Breast epithelium (tissue), 4 donors: ENCODE measurements at regions not wholly inside any gene's neighbourhood (a gene's known extent, or its start where the extent isn't known, plus 50 kb on each side); places are given as distances from the start of the nearest gene placed in this dataset.

Source experiments
- DNase-seq, 2 donors: peaks; one replicate each; pipeline ENCODE4 v3.0.0-alpha.2; 2019; ENCODE audit warnings: low spot score in 2 of 2
- H3K27ac ChIP-seq, 2 donors: fragments of 200-600 bp; sonication (generic) in 1 of 2; one replicate each; pipeline ENCODE4 v1.5.1; 2016 to 2019; ENCODE audit warnings: mild to moderate bottlenecking in 1 of 2
- H3K27me3 ChIP-seq, 2 donors: fragments of 200-600 bp; sonication (generic) in 1 of 2; one replicate each; pipeline versions ENCODE4 v1.5.1 to v1.6.0; 2017 to 2019; ENCODE audit warnings: control low read depth in 1 of 2, mild to moderate bottlenecking in 1 of 2
- H3K36me3 ChIP-seq: fragments of 200-600 bp; one replicate; pipeline ENCODE4 v1.5.1; 2019
- H3K4me1 ChIP-seq, 2 donors: fragments of 200-600 bp; sonication (generic); one replicate each; pipeline ENCODE4 v1.5.1; 2016 to 2019; ENCODE audit warnings: control low read depth in 1 of 2
- H3K4me3 ChIP-seq, 3 donors: fragments of 200-600 bp; sonication (generic); 1 replicate in 2 of 3; 2 replicates in 1 of 3; pipeline ENCODE4 v1.5.1; 2016 to 2019; ENCODE audit warnings: mild to moderate bottlenecking in 3 of 3, moderate library complexity in 2 of 3
- H3K9me3 ChIP-seq, 2 donors: fragments of 200-600 bp; sonication (generic) in 1 of 2; one replicate each; pipeline ENCODE4 v1.5.1; 2016 to 2019; ENCODE audit warnings: control low read depth in 1 of 2
- CTCF ChIP-seq, 3 donors: fragments of 450-650 bp; IDR thresholded peaks; one replicate each; pipeline ENCODE4 v1.5.1; 2016 to 2017; ENCODE audit warnings: antibody characterized with exemption in 3 of 3, mild to moderate bottlenecking in 3 of 3, moderate library complexity in 3 of 3
- POLR2A ChIP-seq: fragments of 450-650 bp; IDR thresholded peaks from one replicate; pipeline ENCODE4 v1.6.1; 2016; ENCODE audit warnings: antibody characterized with exemption, mild to moderate bottlenecking, moderate library complexity
- POLR2AphosphoS5 ChIP-seq, 3 donors: sonication (generic); formaldehyde crosslinking; IDR thresholded peaks; one replicate each; pipeline ENCODE4 v1.6.1; 2017; ENCODE audit warnings: antibody characterized with exemption in 3 of 3
- intact Hi-C: fragments of 100-400 bp; cut with DNase I; formaldehyde crosslinking; loops from one replicate; pipeline ENCODE4 v1.15.1; 2023; ENCODE audit warnings: low total_unique reads

GRCh38 chrX:110425222-110426154 is 66.8 kb downstream of the RTL9 start:
- H3K9me3 ChIP-seq, result no peaks in the 10 kb centered on the region

GRCh38 chrX:110426155-110426504 is 67.5 kb downstream of the RTL9 start:
- TF ChIP-seq POLR2A (no peak), POLR2AphosphoS5 (IDR thresholded peaks at IDR 0.05) (no peak), CTCF (IDR thresholded peaks at IDR 0.05) (no peak)
- Histone ChIP-seq H3K4me3 (no peak overlapping the region), H3K27ac (no peak overlapping the region), H3K27me3 (peaks cover 0 to 43% of the 10 kb centered on the region in 2 donors), H3K9me3 (no peaks in the 10 kb centered on the region), H3K36me3 (no peaks in the 10 kb centered on the region), H3K4me1 (no peaks in the 10 kb centered on the region)
- DNase-seq, result no peak
- intact Hi-C loops, result no loop called here

More at GRCh38 chrX:110425222-110426154, 66.8 kb downstream of the RTL9 start:
- Histone ChIP-seq H3K4me3 (no peak overlapping the region), H3K27me3 (peaks cover 0 to 49% of the 10 kb centered on the region in 2 donors), H3K27ac (no peak overlapping the region), H3K4me1 (no peaks in the 10 kb centered on the region), H3K36me3 (no peaks in the 10 kb centered on the region)
- no peak for DNase-seq
- intact Hi-C loops, result no loop called here
- no peak for TF ChIP-seq POLR2AphosphoS5 (IDR thresholded peaks at IDR 0.05)
- TF ChIP-seq CTCF (IDR thresholded peaks at IDR 0.05), result no peak
- TF ChIP-seq POLR2A, result no peak

GRCh38 chrX:110427076-110427475 is 68.4 kb downstream of the RTL9 start:
- intact Hi-C loops, result no loop called here
- no peaks in the 10 kb centered on the region for H3K9me3 ChIP-seq
- peaks cover 0 to 48% of the 10 kb centered on the region in 2 donors for H3K27me3 ChIP-seq
- no peak for DNase-seq
- TF ChIP-seq POLR2A (no peak), POLR2AphosphoS5 (IDR thresholded peaks at IDR 0.05) (no peak), CTCF (IDR thresholded peaks at IDR 0.05) (no peak)
- H3K4me1 ChIP-seq, result no peaks in the 10 kb centered on the region
- no peak overlapping the region for H3K4me3 ChIP-seq
- no peak overlapping the region for H3K27ac ChIP-seq
- no peaks in the 10 kb centered on the region for H3K36me3 ChIP-seq

- peaks cover 2 to 53% of the 10 kb centered on the region in 2 donors for H3K27me3 ChIP-seq
- H3K9me3 ChIP-seq, result no peaks in the 10 kb centered on the region
- H3K36me3 ChIP-seq, result no peaks in the 10 kb centered on the region
- no peaks in the 10 kb centered on the region for H3K4me1 ChIP-seq
- H3K27ac ChIP-seq, result no peak overlapping the region
- TF ChIP-seq CTCF (IDR thresholded peaks at IDR 0.05) (no peak), POLR2AphosphoS5 (IDR thresholded peaks at IDR 0.05) (no peak)
- intact Hi-C loops, result no loop called here
- H3K4me3 ChIP-seq, result no peak overlapping the region
- DNase-seq, result no peak
Observed at GRCh38 chrX:110428144-110428543, 69.5 kb downstream of the RTL9 start.

GRCh38 chrX:110430293-110431076 is 71.8 kb downstream of the RTL9 start:
- Histone ChIP-seq H3K36me3 (no peaks in the 10 kb centered on the region), H3K9me3 (no peaks in the 10 kb centered on the region), H3K27me3 (peaks cover 2 to 64% of the 10 kb centered on the region in 2 donors), H3K4me1 (no peaks in the 10 kb centered on the region), H3K4me3 (no peak overlapping the region), H3K27ac (no peak overlapping the region)
- no peak for DNase-seq
- intact Hi-C loops, result no loop called here
- TF ChIP-seq CTCF (IDR thresholded peaks at IDR 0.05), result no peak
- TF ChIP-seq POLR2A, result no peak
- TF ChIP-seq POLR2AphosphoS5 (IDR thresholded peaks at IDR 0.05), result no peak
